ENCODE measurements at regions not wholly inside any gene's neighbourhood (a gene's known extent, or its start where the extent isn't known, plus 50 kb on each side); places are given as distances from the start of the nearest gene placed in this dataset.

DNA sequence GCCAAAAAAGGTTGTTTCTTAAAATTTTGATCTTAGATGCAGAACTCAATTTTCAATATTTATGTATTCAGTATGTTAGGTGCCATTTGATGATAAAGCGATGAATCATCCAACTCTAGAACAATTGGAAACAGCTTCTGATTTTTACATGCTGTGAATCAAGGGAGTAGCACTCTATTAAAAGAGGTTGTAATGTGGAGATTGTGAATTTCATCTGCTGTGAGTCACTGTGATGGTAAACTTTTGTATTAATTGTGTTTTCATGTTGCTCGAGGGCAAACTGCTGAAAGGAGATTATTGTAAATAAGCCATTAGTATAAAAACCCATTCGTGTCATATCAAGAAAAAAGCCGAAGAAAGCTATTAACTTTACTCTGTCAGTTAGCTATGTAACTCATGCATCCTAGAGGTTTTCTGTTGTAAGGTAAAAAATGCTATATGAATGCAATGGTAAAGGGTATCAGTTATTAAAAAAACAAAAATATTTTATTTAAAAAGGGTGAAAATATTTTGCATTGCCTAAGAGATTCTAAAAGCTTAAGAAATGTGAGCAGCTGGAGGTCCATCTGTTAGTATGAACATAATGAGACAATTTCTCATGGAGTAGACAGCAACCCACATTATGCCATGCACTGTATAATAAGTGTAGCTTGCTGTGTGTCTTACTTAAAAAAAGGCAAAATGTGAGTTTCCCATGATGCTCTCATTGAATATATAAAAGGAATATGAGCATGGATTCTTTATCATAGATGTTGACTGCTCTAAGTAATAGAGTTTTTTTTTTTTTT is 511.0 kb upstream of the PCDH15 start:
- no peak for DNase-seq (ENCODE audit: low spot score)
- Histone ChIP-seq H3K27ac (no peak overlapping the region), H3K27me3 (replicated peaks; ENCODE audit: insufficient read depth) (no peaks in the 10 kb centered on the region), H3K4me1 (replicated peaks) (no peaks in the 10 kb centered on the region), H3K36me3 (no peaks in the 10 kb centered on the region), H3K4me3 (no peak overlapping the region), H3K9me3 (no peaks in the 10 kb centered on the region)
- intact Hi-C loops (cut with DNase I), result no loop called here
- 46% methylated on average over 4 of the region's 4 CpGs for WGBS
- TF ChIP-seq POLR2A (IDR thresholded peaks at IDR 0.05), result no peak
- TF ChIP-seq, protein P1, sequence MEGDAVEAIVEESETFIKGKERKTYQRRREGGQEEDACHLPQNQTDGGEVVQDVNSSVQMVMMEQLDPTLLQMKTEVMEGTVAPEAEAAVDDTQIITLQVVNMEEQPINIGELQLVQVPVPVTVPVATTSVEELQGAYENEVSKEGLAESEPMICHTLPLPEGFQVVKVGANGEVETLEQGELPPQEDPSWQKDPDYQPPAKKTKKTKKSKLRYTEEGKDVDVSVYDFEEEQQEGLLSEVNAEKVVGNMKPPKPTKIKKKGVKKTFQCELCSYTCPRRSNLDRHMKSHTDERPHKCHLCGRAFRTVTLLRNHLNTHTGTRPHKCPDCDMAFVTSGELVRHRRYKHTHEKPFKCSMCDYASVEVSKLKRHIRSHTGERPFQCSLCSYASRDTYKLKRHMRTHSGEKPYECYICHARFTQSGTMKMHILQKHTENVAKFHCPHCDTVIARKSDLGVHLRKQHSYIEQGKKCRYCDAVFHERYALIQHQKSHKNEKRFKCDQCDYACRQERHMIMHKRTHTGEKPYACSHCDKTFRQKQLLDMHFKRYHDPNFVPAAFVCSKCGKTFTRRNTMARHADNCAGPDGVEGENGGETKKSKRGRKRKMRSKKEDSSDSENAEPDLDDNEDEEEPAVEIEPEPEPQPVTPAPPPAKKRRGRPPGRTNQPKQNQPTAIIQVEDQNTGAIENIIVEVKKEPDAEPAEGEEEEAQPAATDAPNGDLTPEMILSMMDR (IDR thresholded peaks at IDR 0.05), result no peak

DNA sequence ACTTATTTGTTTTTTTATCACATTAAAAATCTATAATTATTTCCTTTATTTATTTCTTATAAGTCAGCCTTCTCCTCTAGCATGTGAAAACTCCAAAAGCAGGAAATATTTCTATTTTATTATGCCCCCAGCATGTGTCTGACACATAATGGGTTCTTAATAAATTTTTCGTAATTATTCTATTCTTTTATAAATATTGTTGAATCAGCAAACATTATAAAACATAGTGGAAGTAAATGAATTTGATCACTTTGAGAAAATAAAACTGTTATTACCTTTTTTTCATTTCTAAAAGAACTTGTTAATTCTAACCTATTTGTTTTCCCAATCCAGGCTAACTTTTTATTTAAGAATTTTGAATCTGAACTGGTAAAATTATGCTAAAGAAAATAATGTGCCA is 509.1 kb upstream of the PCDH15 start:
- H3K36me3 ChIP-seq, result no peaks in the 10 kb centered on the region
- intact Hi-C loops (cut with DNase I), result no loop called here
- H3K4me1 ChIP-seq (replicated peaks), result no peaks in the 10 kb centered on the region
- WGBS, result 63% methylated on average over 1 of the region's 1 CpG
- no peaks in the 10 kb centered on the region for H3K27me3 ChIP-seq (replicated peaks; ENCODE audit: insufficient read depth)
- no peak overlapping the region for H3K4me3 ChIP-seq
- TF ChIP-seq POLR2A (IDR thresholded peaks at IDR 0.05) (no peak), POLR2AphosphoS5 (IDR thresholded peaks at IDR 0.05) (no peak)
- TF ChIP-seq, protein P1 (IDR thresholded peaks at IDR 0.05), result no peak
- no peak overlapping the region for H3K27ac ChIP-seq
- no peaks in the 10 kb centered on the region for H3K9me3 ChIP-seq
- DNase-seq (ENCODE audit: low spot score), result no peak

DNA sequence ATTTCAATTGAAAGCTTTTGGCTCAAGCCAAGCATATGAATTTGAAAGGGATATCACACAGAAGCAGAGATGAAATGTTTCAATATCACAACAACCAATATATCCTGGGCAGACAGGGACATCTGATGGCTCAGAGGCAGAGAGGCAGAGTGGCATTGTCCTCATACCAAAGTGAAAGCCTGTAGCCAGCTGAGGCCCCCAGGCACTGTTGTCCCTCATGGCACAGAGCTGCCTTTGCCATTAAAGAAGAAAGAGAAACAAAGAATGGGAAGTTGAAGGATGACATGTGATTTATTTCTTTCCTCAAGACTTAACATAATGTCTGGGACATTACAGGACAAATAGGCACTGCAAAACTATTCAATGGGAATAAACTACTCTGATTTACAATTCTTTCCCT is 504.3 kb upstream of the PCDH15 start:
- TF ChIP-seq POLR2A (IDR thresholded peaks at IDR 0.05) (no peak), POLR2AphosphoS5 (IDR thresholded peaks at IDR 0.05) (no peak)
- TF ChIP-seq, protein P1 (IDR thresholded peaks at IDR 0.05), result no peak
- H3K36me3 ChIP-seq, result no peaks in the 10 kb centered on the region
- H3K4me3 ChIP-seq, result no peak overlapping the region
- no peaks in the 10 kb centered on the region for H3K9me3 ChIP-seq
- H3K27ac ChIP-seq, result no peak overlapping the region
- no peak for DNase-seq (ENCODE audit: low spot score)
- intact Hi-C loops (cut with DNase I), result no loop called here
- no peaks in the 10 kb centered on the region for H3K27me3 ChIP-seq (replicated peaks; ENCODE audit: insufficient read depth)
- no peaks in the 10 kb centered on the region for H3K4me1 ChIP-seq (replicated peaks)

DNA sequence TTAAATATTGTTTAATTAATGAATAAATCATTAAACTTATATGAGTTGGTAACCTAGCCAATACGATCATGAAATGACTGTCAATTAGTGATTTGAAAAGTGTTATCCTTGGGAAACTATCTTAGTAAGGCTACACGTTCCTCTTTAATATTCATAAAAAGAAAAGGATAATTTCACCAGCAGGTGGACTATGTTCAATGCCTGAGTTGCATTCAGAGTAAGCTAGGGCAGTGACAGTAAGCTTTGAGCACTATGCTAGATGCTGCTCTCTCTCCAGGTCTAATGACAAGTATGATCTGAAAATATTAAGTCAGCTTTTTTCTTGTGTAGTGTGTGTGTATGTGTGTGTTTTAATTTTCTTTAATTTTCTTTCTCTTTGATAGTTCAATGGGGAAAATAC is 486.3 kb upstream of the PCDH15 start:
- H3K27ac ChIP-seq, result no peak overlapping the region

More for the DNA sequence above, 486.3 kb upstream of the PCDH15 start:
- Histone ChIP-seq H3K4me1 (replicated peaks) (no peaks in the 10 kb centered on the region), H3K4me3 (no peak overlapping the region), H3K36me3 (no peaks in the 10 kb centered on the region), H3K27me3 (replicated peaks; ENCODE audit: insufficient read depth) (no peaks in the 10 kb centered on the region), H3K9me3 (no peaks in the 10 kb centered on the region)
- TF ChIP-seq POLR2AphosphoS5 (IDR thresholded peaks at IDR 0.05) (no peak), POLR2A (IDR thresholded peaks at IDR 0.05) (no peak)
- TF ChIP-seq, protein P1 (IDR thresholded peaks at IDR 0.05), result no peak
- 47% methylated on average over 2 of the region's 2 CpGs for WGBS
- intact Hi-C loops (cut with DNase I), result no loop called here
- DNase-seq (ENCODE audit: low spot score), result no peak

Measured in prostate gland (tissue), 2 donors.